ENCODE measurements at regions not wholly inside any gene's neighbourhood (a gene's known extent, or its start where the extent isn't known, plus 50 kb on each side); places are given as distances from the start of the nearest gene placed in this dataset.
"Not testable (repeated sequence)": the region's sequence is repeated elsewhere in the genome, so short reads cannot be mapped to it uniquely, and the experiment has no call there.

GRCh38 chr15:79574431-79575273, 142.5 kb downstream of the MINAR1 start:
- not testable (repeated sequence) for TF ChIP-seq CTCF, POLR2A (IDR thresholded peaks at IDR 0.05)
